NT2/D1 (cell line): ENCODE measurements at regions not wholly inside any gene's neighbourhood (a gene's known extent, or its start where the extent isn't known, plus 50 kb on each side); places are given as distances from the start of the nearest gene placed in this dataset.

Experiments
- SUZ12 ChIP-seq: IDR thresholded peaks from 2 replicates; pipeline ENCODE4 v1.6.1; 2011; ENCODE audit not compliant: insufficient read length, insufficient read depth; ENCODE audit errors: extremely low read depth
- ZNF274 ChIP-seq: IDR thresholded peaks from 2 replicates; pipeline ENCODE4 v1.6.1; 2011; ENCODE audit warnings: mild to moderate bottlenecking, low read depth, low read length

DNA sequence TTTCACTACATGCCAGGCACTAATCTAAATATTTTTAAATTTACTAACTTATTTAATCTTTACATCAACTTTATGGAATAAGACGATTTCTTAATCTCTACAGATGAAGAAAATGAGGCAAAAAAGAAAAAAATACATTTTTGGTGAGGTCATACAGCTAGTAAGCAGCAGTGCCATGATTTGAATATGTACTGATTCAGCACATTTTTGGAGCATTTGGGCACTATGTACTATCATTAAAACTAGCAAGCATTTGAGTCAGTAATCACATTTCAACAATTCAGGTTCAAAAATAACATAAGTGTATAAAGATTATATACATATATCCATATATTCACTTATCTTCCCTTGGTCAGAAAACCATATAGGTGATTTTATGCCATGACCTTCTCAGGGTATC is 124.4 kb upstream of the TMTC1 start:
- no peak for TF ChIP-seq ZNF274
- no peak for TF ChIP-seq SUZ12
